ENCODE measurements at regions not wholly inside any gene's neighbourhood (a gene's known extent, or its start where the extent isn't known, plus 50 kb on each side); places are given as distances from the start of the nearest gene placed in this dataset.

DNA sequence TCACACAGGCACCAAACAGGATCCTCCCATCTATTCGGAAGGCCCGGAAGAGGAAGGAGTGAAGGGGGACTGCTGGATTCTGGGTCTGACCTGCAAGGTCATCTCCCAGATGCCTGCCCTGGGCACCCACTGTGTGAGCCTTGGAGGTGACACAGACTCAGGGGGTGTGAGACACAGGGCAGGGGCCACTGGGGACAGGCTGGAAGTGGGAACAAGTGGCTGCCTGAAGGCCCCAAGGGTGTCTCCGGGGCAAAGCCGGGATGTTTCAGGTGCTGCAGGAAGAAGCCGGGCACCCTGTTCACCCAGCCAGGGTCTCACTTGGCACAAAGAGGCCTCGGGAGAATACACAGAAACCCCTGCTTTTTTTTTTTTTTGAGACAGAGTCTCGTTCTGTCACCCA, 385.5 kb downstream of the CTTN start:
- TF ChIP-seq, protein P1, sequence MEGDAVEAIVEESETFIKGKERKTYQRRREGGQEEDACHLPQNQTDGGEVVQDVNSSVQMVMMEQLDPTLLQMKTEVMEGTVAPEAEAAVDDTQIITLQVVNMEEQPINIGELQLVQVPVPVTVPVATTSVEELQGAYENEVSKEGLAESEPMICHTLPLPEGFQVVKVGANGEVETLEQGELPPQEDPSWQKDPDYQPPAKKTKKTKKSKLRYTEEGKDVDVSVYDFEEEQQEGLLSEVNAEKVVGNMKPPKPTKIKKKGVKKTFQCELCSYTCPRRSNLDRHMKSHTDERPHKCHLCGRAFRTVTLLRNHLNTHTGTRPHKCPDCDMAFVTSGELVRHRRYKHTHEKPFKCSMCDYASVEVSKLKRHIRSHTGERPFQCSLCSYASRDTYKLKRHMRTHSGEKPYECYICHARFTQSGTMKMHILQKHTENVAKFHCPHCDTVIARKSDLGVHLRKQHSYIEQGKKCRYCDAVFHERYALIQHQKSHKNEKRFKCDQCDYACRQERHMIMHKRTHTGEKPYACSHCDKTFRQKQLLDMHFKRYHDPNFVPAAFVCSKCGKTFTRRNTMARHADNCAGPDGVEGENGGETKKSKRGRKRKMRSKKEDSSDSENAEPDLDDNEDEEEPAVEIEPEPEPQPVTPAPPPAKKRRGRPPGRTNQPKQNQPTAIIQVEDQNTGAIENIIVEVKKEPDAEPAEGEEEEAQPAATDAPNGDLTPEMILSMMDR (IDR thresholded peaks at IDR 0.05; ENCODE audit: borderline replicate concordance, control extremely low read depth, extremely low read depth, insufficient read depth, missing control alignments) = no peak
- in situ Hi-C loops (cut with MboI; ENCODE audit: low sequenced_read_pairs, unreplicated experiment) = no loop called here
- DNase-seq (ENCODE audit: low spot score) = no peak

GRCh38 chr11:70785372-70785771, 387.0 kb downstream of the CTTN start:
- DNase-seq (ENCODE audit: low spot score) = no peak
- in situ Hi-C loops (cut with MboI; ENCODE audit: low sequenced_read_pairs, unreplicated experiment) = no loop called here
- TF ChIP-seq, protein P1 (IDR thresholded peaks at IDR 0.05; ENCODE audit: borderline replicate concordance, control extremely low read depth, extremely low read depth, insufficient read depth, missing control alignments) = no peak

DNA sequence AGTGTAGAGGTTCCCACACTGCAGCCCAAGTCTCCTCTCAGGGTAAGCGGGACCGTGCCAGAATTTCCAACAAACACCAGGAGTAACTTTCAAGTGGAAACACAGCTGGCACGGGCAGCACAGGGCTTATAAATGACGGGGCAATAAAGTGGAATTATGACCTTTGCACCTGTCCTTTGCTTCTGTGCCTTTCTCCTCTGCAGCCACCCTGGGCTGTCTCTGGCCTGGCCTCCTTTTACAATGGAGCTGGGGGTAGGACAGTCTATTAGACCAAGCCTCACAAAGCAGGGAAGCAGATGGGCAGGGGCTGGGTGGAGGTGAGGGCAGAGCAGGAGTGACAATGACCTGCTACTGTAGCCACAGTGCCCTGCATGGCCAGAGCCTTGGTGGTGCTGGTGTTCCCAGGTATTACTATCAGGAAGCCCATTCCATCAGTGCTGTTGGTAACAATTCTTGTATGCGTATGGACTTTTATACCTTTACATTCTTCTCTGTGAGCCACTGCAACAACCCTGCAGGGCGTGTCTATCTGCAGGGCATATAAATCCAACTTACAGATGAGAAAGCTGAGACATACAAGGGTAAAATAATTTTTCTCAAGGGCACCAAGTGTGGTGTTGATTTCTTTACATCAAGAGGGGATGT, 387.8 kb downstream of the CTTN start:
- TF ChIP-seq, protein P1 (IDR thresholded peaks at IDR 0.05; ENCODE audit: borderline replicate concordance, control extremely low read depth, extremely low read depth, insufficient read depth, missing control alignments) = no peak
- in situ Hi-C loops (cut with MboI; ENCODE audit: low sequenced_read_pairs, unreplicated experiment) = no loop called here
- DNase-seq (ENCODE audit: low spot score) = no peak

GRCh38 chr11:70788248-70789022, 390.1 kb downstream of the CTTN start:
- in situ Hi-C loops (cut with MboI; ENCODE audit: low sequenced_read_pairs, unreplicated experiment) = no loop called here
- no peak for DNase-seq (ENCODE audit: low spot score)

GRCh38 chr11:70790671-70791300, 392.5 kb downstream of the CTTN start:
- TF ChIP-seq, protein P1 (IDR thresholded peaks at IDR 0.05; ENCODE audit: borderline replicate concordance, control extremely low read depth, extremely low read depth, insufficient read depth, missing control alignments) = no peak
- in situ Hi-C loops (cut with MboI; ENCODE audit: low sequenced_read_pairs, unreplicated experiment) = no loop called here
- no peak for DNase-seq (ENCODE audit: low spot score)

More at GRCh38 chr11:70788248-70789022, 390.1 kb downstream of the CTTN start:
- TF ChIP-seq, protein P1 (IDR thresholded peaks at IDR 0.05; ENCODE audit: borderline replicate concordance, control extremely low read depth, extremely low read depth, insufficient read depth, missing control alignments) = no peak

DNA sequence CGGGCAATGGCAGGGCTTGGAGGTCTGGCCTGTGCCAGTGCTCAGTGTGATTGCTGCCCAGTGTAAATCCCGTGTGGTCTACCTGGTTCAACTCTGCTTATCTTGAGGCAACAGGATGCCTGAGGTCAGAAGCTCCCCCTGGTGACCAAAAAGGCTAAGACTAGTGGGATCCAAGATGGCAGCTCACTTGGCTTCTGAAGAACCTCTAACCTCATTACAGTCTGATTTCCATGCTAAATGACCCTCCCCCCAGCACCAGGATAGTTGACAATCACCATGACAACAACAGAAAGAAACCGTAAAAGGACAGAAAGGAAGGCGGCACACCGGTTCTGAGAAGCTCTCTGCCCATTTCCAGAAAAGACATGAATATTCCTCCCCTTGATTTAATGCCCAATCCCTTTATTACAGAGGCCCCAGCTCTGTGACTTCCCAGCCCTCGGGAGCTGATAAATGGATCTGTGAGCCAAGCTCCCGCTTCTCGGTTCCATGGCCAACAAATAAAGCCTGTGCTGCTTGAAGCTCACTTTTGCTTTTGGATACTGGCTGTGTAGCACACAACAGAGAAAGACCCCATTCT, 398.4 kb downstream of the CTTN start:
- in situ Hi-C loops (cut with MboI; ENCODE audit: low sequenced_read_pairs, unreplicated experiment) = no loop called here
- no peak for DNase-seq (ENCODE audit: low spot score)
- TF ChIP-seq, protein P1 (IDR thresholded peaks at IDR 0.05; ENCODE audit: borderline replicate concordance, control extremely low read depth, extremely low read depth, insufficient read depth, missing control alignments) = no peak
